Erythroblast (primary cell): ENCODE measurements at regions not wholly inside any gene's neighbourhood (a gene's known extent, or its start where the extent isn't known, plus 50 kb on each side); places are given as distances from the start of the nearest gene placed in this dataset.
"Not testable (repeated sequence)": the region's sequence is repeated elsewhere in the genome, so short reads cannot be mapped to it uniquely, and the experiment has no call there.

ENCODE experiments used
- DNase-seq, 2 experiments: peaks; one replicate each; lab custom pipeline; 2025; lab: John Stamatoyannopoulos, UW
- GATA1 ChIP-seq: IDR thresholded peaks from 2 replicates; pipeline ENCODE4 v1.6.1; 2011; ENCODE audit warnings: low read depth, mild to moderate bottlenecking, control low read depth, low read length, moderate library complexity
- POLR2A ChIP-seq: IDR thresholded peaks from 2 replicates; pipeline ENCODE4 v1.6.1; 2011; ENCODE audit warnings: mild to moderate bottlenecking, low read length

GRCh38 chr3:106086038-106086437 lies 217.2 kb upstream of the CBLB start:
- TF ChIP-seq POLR2A: no peak
- TF ChIP-seq GATA1: no peak
- no peak for DNase-seq

GRCh38 chr3:106086636-106087035 lies 217.8 kb upstream of the CBLB start:
- no peak for DNase-seq
- TF ChIP-seq POLR2A (no peak), GATA1 (no peak)

- TF ChIP-seq POLR2A: no peak
- DNase-seq: no peak
Observed at GRCh38 chr3:106088304-106088703, 219.5 kb upstream of the CBLB start.

- TF ChIP-seq POLR2A (no peak), GATA1 (no peak)
- DNase-seq: no peak
Observed at GRCh38 chr3:106088899-106089298, 220.1 kb upstream of the CBLB start.

- TF ChIP-seq POLR2A (no peak), GATA1 (no peak)
- DNase-seq: no peak
Observed at GRCh38 chr3:106089806-106090205, 221.0 kb upstream of the CBLB start.

GRCh38 chr3:106092792-106093191 lies 224.0 kb upstream of the CBLB start:
- TF ChIP-seq POLR2A (no peak), GATA1 (no peak)
- no peak for DNase-seq

- no peak for DNase-seq
- TF ChIP-seq POLR2A (no peak), GATA1 (no peak)
Observed at GRCh38 chr3:106093616-106094015, 224.8 kb upstream of the CBLB start.

- no peak for DNase-seq
Observed at GRCh38 chr3:106097817-106098435, 229.1 kb upstream of the CBLB start.

GRCh38 chr3:106103383-106103782 lies 234.6 kb upstream of the CBLB start:
- TF ChIP-seq GATA1 (no peak), POLR2A (no peak)
- DNase-seq: no peak

More at GRCh38 chr3:106097817-106098435, 229.1 kb upstream of the CBLB start:
- TF ChIP-seq POLR2A: no peak

- DNase-seq: no peak
- TF ChIP-seq GATA1 (no peak), POLR2A (no peak)
Observed at GRCh38 chr3:106104078-106104477, 235.3 kb upstream of the CBLB start.

- DNase-seq: no peak
- TF ChIP-seq POLR2A: no peak
- no peak for TF ChIP-seq GATA1
Observed at GRCh38 chr3:106108925-106109324, 240.1 kb upstream of the CBLB start.

GRCh38 chr3:106112561-106112960 lies 243.7 kb upstream of the CBLB start:
- not testable (repeated sequence) for DNase-seq

- no peak for DNase-seq
- TF ChIP-seq GATA1 (no peak), POLR2A (no peak)
Observed at GRCh38 chr3:106113747-106114146, 244.9 kb upstream of the CBLB start.

- DNase-seq: peak; percentile 29
- TF ChIP-seq GATA1 (no peak), POLR2A (no peak)
Observed at GRCh38 chr3:106114220-106114619, 245.4 kb upstream of the CBLB start.

- TF ChIP-seq GATA1 (no peak), POLR2A (no peak)
- peak; percentile 54 to 60 for DNase-seq
Observed at GRCh38 chr3:106114848-106115247, 246.0 kb upstream of the CBLB start.
